G401 (cell line): ENCODE measurements at regions not wholly inside any gene's neighbourhood (a gene's known extent, or its start where the extent isn't known, plus 50 kb on each side); places are given as distances from the start of the nearest gene placed in this dataset.
"Not testable (repeated sequence)": the region's sequence is repeated elsewhere in the genome, so short reads cannot be mapped to it uniquely, and the experiment has no call there.

ENCODE experiments used
- DNase-seq: peaks from one replicate; pipeline ENCODE4 v3.0.0-alpha.2; 2015; ENCODE audit warnings: low spot score
- in situ Hi-C: cut with HindIII; loops from 2 replicates; pipeline ENCODE4 v1.10.0; 2016; ENCODE audit warnings: low sequenced_read_pairs, mixed read lengths

DNA sequence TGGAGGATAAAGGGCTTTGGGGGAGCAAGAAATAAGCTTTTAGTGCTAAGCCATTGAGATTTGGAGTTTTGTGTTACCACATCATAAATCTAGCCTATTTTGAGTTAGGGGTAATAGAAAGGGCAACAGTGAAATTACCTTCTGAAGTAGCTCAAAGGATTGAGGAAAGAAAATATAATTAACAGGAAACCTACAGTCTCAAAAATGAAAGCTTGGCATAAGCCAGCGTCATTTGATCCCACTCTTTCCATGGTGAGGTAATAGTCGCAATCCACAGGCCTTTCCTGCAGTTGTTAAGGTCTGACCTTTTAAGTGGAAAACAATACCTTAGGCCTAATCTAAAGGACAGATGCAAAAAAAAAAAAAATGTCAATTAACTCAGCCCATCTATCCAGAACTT, 182.7 kb downstream of the UXS1 start:
- in situ Hi-C loops: no loop called here
- no peak for DNase-seq

DNA sequence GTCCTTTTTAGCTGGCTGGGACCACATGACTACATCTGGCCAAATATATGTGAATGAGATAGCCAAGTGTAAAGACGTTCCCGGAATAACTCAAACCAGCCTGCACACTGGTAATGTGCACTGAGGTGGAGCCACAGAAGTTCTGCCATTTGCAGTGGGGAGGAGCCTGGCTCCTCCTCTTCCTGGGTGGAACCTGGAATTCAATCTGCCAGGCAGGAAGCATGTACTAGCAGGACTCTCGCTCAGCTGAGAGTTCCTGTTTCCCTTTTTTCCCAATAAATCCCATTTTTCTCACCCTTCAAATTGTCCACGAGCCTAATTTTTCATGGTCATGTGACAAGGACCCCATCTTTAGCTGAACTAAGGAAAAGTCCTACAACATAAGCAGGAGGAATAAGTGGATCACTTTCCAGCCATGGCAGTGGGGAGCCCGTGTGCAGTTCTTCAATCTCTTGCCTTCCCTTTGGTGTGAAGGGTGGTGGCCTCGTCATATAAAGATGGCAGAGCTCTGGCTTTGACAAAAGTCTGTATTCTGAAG, 183.2 kb downstream of the UXS1 start:
- in situ Hi-C loops: no loop called here
- DNase-seq: no peak

DNA sequence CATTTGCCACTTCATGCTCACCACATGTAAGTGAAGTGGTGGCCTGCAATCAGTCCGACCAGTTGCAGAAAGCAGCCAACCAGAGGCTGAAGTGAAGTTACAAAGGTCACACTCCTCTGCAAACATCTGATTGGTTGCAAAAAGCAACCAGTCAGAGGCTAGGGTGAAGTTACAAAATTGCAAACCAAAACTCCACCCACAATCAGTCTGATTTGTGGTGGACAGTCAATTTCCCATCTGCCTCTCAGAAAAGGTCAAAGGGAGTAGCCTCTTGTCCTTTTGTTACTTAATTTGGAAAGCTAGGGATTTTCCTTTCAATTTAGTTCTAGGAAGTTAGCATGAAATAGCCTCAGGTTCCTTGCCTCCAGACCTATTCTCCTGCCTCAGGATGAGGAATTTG, 185.0 kb downstream of the UXS1 start:
- in situ Hi-C loops: no loop called here
- DNase-seq: no peak

DNA sequence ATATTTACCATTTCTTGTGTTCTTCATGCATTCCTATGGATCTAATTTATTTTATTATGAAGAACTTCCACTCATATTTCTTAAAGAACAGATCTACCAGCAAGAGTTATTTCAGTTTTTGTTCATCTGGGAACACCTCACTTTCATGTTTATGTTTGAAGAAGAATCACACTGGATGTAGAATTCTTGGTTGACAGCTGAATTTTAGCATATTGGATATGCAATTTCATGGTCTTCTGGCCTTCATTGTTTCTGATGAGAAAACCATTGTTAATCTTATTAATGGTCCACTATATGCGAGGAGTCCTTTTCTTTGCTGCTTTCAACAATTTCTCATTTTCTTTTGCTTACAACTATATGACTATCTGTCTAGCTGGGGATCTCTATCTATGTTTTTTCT, 189.2 kb downstream of the UXS1 start:
- DNase-seq: no peak
- in situ Hi-C loops: no loop called here

DNA sequence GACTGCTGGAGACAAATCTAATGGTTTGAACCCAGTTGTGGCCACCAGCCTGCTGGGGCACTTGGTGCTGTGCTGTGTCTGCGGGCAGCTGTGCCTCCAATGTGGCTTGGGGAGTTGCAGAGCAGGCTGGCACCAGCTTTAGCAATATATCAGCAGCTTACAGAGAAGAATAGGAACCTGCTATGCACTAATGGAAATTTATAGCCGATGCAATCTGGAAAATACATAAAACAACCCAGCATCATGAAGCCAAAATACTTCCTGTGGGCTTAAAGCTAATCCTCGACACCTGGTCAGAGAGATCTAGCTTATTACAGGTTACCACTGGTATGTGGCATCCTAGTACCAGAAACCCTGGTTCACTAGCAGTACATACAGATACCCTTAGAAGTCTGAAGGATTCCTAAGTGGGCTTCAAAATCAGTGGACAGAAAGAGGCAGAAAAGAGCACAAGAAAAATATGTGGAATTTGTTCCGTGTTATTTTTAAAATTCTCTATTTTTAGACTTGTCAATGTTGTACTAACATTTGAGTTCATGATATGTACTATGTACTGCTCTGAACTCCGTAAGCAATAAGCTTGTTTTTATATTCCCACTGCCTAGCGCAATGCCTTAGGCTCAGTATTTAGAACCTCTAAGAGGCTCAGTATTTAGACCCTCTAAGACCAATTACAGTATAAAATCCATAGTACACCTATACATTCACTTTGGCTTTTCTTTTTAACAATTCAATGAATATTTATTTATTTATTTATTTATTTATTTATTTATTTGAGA, 194.7 kb downstream of the UXS1 start:
- in situ Hi-C loops: no loop called here
- DNase-seq: no peak

DNA sequence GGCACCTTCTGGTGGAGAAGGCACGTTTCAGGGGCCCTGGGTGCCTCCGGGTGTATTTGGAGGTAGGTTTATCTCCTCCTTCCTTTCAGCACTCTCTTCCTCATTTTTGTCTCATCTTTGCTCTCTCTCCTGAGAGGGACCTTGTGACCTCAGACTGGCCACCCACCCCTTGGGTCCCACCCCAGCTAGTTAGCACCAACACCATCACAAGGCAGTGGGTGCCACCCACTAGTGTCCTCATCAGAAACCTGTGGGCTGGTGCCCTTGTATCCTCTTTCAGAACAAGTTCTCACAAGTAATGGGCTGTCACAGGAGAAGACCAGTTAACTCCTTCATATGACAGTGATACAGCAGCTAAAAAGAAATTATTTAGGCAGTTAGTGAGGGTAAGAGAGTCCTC, 196.4 kb downstream of the UXS1 start:
- in situ Hi-C loops: no loop called here
- DNase-seq: no peak

DNA sequence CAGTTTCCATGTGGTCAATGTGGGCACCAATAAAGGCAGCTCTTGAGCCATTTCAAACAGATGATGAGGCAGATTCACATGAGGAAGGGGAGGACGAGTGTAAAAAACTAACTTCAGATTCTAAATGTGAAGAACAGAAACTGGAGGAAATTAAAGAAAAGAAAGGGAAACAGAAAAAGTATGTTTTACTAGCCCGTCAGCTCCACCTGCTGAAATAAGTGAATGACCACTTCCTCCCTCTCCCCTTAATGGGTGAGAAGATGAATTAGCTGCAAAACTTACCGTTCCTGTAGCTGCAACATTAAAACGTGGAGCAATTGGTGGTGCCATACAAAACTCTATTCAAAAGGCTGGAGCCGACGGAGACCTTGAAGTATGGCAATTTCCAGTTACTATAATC, 203.5 kb downstream of the UXS1 start:
- in situ Hi-C loops: no loop called here
- DNase-seq: no peak

DNA sequence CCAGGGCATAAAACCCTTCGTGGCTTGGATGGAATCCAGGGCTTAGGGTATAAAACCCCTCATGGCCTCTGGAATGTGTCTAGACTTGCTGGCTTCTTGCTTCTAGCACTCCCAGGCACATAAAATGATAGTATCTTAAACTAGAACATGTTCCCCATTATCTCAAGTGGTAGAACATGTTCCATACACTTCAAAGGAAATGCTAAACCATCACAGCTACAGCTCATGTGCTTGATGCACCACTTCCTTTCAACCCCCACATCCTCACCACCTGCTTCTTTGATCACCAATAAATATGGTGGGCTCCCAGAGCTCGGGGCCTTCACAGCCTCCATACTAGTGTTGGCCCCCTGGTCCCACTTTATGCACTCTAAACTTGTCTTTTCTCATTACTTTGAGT, 204.3 kb downstream of the UXS1 start:
- in situ Hi-C loops, DNase-seq: not testable (repeated sequence)

DNA sequence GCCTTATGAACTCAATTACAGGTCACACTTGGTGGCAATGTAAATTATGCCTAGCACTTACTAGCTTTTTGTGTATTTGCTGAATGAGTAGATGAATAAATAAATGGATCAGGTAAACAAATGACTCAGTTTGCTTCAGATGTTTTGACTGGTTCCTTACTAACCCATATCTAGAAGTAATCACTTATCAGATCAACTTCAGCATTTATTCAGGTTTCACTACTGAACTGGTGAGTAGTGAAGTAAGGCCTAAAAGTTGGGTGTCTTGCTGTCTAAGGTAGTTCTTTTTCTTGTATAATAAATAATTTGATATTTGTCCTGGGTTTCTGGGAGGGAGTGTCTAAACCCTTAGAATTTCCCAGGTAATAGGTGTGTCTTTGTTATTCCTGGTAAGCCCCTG, 205.0 kb downstream of the UXS1 start:
- in situ Hi-C loops: no loop called here
- DNase-seq: no peak

DNA sequence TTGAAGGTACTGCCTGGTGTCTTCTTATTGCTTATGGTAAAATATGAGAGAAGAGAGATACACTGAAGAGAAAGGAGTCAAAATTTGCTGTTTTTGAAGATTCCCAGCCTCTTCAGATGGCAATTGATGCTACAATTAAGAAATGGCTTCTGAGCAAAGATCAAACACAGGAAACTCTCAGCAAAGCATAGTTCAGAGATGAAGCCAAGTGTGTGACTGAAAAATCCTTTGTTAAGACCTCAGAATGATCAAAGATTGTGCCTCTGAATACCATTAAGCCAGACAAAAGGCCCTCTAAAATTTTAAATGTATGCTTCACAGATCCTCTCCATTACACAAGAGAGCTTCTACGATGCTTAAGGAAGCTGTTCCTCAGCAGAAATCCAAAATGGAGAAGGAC, 216.3 kb downstream of the UXS1 start:
- in situ Hi-C loops: no loop called here
- DNase-seq: no peak

DNA sequence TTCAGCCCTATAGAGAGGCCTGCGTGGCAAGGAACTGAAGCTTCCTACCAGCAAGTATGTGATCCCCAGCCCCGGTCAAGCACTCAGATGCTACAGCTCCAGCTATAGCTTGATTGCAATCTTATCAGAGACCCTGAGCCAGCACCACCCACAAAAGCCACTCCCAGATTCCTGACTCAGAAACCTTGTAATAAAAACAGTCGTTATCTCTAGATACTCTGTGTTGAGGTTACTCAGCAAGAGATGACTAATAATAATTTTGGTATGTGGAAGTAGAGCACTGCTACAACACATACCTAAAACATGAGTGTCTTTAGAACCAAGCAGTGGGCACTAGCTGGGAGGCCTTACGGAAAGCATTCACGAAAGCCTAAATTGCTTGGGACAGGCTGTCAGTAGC, 216.9 kb downstream of the UXS1 start:
- DNase-seq: no peak
- in situ Hi-C loops: no loop called here

DNA sequence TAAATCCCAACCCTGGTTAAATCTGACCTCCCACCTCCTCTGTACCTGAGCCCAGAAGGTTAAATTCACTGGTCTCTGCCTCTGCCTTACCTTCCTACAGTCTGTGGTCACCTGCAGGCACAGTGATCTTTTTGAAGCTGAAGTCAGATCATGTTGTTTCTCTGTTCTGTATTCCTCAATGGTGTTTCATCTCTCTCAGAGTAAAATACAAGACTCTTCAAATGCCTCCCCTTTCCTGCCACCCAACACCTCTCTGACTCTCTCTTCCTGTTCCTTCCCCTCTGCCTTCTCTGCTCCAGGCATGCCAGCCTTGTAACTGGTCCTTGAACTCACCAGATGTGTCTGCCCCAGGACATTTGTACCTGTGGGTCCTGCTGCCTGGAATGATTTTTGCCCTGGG, 219.3 kb downstream of the UXS1 start:
- no peak for DNase-seq
- in situ Hi-C loops: no loop called here

DNA sequence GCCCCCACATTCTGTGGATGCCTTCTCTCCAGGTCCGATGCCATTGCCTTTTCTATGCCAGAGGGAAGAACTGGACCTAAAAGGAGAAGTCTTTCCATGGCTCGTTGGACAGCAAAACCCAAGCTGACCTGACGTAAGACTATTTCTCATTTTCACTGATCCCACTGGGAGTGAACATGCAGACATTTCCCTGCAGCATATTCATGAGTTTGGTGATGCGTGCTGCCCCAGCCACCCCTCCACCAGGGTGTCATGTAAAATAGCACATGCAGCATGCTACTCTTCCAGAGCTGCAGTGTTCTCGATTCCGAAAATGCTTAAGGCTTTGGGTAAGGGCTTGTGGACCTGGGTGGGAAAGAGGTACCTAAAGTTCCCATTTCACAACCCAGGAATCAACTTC, 221.2 kb downstream of the UXS1 start:
- in situ Hi-C loops: no loop called here
- DNase-seq: no peak

DNA sequence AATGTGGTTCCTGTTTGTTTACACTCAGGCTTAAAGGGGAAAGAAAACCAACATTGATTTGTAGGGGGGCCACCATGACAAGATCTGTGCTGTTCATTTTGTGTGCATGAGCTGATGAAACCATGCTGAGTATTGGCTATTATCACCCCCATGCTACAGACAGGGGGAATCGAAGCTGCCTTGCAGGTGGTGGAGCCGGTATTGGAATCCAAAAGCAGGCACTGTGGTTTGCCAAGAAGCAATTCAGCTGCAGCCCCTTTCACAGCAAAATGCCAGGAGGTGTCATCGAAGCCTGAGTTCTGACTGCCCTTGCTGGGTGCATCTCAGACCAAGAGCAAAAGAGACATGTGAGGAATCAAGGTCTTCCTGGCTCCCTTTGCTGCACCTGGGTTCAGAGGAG, 221.9 kb downstream of the UXS1 start:
- no peak for DNase-seq

DNA sequence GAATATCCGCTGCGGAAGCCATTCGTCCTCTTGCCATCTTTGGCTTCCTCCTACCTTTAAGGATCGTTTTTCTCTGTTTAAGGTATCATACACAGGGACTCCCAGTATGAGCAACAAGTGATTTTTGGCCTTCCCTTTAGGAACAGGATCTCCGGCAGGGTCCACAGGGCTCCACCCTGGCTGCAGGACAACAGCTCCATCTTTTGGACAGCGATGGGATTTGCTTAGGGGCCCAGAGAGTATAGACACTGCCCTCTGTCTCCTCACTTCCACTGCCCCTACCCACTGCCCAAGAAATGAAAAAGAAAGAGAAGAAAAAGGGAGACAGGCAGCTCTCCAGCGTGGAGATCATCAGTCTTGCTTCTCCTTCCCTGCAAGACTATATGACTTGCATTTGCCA, 224.5 kb downstream of the UXS1 start:
- in situ Hi-C loops: no loop called here
- no peak for DNase-seq

More for the DNA sequence above, 221.9 kb downstream of the UXS1 start:
- in situ Hi-C loops: no loop called here

DNA sequence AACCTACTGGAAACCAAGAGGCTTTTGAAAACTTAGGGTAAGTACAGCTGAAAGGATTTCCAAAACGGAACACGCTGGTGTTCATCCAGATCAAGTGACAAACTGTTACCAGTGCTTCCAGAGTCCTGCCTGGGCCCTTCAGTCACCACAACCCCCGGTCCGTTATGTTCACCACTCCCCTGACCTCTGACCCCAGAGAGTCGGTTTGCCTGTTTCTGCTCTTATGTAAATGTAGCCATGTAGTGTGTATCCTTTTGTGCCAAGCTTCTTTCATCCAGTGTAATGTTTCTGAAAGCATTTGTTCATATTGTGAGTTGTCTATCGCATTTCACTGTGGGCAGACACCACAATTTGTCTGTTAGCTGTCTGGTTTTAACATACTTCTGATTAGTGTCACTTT, 217.5 kb downstream of the NCK2 start:
- in situ Hi-C loops: no loop called here
- no peak for DNase-seq

DNA sequence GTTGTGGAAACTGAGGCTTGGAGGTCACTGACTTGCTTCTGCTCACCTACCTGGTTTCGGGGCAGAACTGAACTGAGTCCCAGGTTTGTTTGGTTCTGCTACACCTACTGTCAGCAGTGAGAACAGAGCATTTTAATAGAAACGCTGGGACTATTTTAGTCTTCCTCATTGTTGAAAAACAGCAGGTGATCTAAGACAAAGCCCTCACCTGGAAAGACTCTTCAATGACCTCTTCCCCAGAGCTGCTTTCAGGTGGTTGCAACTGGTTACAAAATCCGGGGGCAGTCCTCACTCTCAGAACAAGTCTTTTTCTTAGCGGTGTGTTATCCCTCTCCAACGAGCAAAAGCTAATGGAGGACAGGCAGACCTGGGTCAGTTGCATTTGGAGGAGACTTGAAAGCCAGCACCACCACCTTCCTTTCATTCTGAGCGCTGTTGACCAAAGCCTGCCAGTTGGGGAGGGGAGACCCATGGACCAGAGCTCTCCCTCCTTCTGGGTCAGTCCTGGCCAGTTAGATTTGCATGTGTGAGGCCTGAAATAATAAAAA, 217.0 kb downstream of the NCK2 start:
- in situ Hi-C loops: no loop called here
- DNase-seq: no peak

DNA sequence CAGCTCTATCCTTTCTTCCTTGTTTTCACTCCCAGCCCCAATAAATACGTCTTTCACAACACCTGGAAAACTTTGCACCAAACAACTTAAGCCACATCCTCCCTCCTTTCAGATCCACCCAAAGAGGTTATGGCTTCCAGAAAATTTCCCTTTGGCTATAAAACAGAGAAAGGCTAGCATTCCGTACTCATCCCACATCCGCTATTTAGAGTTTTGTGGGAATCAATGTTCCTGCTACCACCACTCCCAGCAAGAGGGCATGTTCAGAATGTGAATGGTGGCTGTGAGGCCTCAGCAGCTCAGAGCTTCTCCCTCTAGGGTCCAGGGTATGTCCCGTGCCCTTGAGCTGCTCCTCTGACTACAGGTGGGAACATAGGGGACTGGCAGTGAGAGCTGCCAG, 214.6 kb downstream of the NCK2 start:
- no peak for DNase-seq
- in situ Hi-C loops: no loop called here

DNA sequence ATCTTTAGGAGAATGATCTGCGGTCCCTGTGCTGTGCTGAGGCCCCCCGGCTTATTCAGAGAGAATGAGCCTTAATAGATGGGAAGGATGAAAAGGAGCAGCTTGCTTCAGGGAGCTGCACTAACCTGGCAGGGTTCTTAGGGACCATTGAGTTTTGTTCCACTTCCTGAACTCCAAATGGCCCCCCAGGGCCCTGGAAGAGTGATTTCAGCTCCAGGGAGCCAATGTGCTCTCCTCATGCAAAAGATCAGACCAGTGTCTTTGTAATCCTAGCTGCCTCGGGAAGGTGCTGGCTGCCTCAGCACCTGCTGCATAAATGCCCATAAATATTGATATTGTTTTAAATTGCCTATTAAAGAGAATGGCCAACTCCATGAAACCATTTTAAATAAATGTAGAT, 210.2 kb downstream of the NCK2 start:
- no peak for DNase-seq
- in situ Hi-C loops: no loop called here

DNA sequence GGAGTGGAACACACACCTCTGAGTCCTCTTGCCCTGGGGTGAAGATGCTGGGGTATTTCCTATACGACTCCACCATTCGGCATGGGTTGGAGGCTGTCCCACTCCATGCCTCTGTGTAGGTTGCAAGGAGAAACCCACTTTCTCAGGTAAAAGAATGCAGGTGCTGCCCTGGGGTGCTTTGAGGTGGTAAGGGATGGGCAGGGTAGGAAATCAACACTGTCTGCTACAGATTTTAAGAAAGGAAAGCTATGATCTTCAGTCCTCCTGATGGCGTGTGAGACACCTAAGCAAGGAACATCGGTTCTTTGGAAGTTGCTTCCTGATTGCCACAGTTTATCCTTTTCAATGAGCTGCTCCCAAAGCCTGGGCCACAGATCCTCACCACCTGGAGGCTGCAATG, 209.2 kb downstream of the NCK2 start:
- in situ Hi-C loops: no loop called here
- DNase-seq: no peak

DNA sequence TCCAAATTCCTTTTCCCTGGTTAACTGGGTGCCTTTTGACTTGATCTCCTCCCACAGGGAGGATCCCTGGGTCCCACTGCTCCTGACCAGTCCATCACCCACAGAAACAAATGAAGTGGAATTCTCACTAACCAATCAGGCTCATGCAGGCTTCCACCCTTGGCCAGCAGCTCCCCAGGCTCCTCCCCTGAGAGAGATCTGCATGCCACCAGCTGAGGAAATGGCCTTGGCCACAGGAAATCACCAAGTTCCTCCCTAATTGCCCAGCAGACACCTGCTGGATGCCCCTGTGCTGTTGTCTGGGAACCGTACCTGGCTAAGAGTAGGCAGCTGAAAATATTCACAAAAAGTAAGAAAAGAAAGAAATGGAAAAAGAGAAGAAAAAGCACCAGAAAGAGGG, 207.4 kb downstream of the NCK2 start:
- no peak for DNase-seq
- in situ Hi-C loops: no loop called here
